Parathyroid adenoma (tissue), 2 donors: ENCODE measurements at regions not wholly inside any gene's neighbourhood (a gene's known extent, or its start where the extent isn't known, plus 50 kb on each side); places are given as distances from the start of the nearest gene placed in this dataset.

ENCODE experiments used
- H2AFZ ChIP-seq: fragments of 300-600 bp; sonication (generic); one replicate; pipeline ENCODE4 v1.7.0; 2017; ENCODE audit warnings: antibody characterized with exemption, mild to moderate bottlenecking
- H3K27ac ChIP-seq: fragments of 300-600 bp; sonication (generic); one replicate; pipeline ENCODE4 v1.7.0; 2017
- H3K27me3 ChIP-seq: fragments of 300-600 bp; sonication (generic); one replicate; pipeline ENCODE4 v1.7.0; 2017; ENCODE audit warnings: low read length; ENCODE audit not compliant: control insufficient read depth, insufficient read depth
- H3K36me3 ChIP-seq: fragments of 300-600 bp; sonication (generic); one replicate; pipeline ENCODE4 v1.7.0; 2017; ENCODE audit warnings: low read length; ENCODE audit not compliant: control insufficient read depth, insufficient read depth
- H3K4me1 ChIP-seq: fragments of 300-600 bp; sonication (generic); one replicate; pipeline ENCODE4 v1.7.0; 2017; ENCODE audit warnings: control low read depth
- H3K4me2 ChIP-seq: fragments of 300-600 bp; sonication (generic); one replicate; pipeline ENCODE4 v1.7.0; 2017; ENCODE audit warnings: low read length
- H3K4me3 ChIP-seq: fragments of 300-600 bp; sonication (generic); one replicate; pipeline ENCODE4 v1.7.0; 2017; ENCODE audit warnings: low read depth, low read length
- H3K79me2 ChIP-seq: fragments of 300-600 bp; sonication (generic); one replicate; pipeline ENCODE4 v1.7.0; 2017; ENCODE audit warnings: control low read depth
- H3K9ac ChIP-seq: fragments of 300-600 bp; sonication (generic); one replicate; pipeline ENCODE4 v1.7.0; 2017; ENCODE audit warnings: mild to moderate bottlenecking
- H3K9me3 ChIP-seq: fragments of 300-600 bp; sonication (generic); one replicate; pipeline ENCODE4 v1.7.0; 2017; ENCODE audit warnings: low read length; ENCODE audit not compliant: control insufficient read depth
- TF ChIP-seq, protein P1 (sequence below): fragments of 300-600 bp; sonication (generic); IDR thresholded peaks from one replicate; pipeline ENCODE4 v1.7.0; 2017; ENCODE audit warnings: antibody characterized with exemption, mild to moderate bottlenecking
- donor health status: primary hyperparathyroidism.

DNA sequence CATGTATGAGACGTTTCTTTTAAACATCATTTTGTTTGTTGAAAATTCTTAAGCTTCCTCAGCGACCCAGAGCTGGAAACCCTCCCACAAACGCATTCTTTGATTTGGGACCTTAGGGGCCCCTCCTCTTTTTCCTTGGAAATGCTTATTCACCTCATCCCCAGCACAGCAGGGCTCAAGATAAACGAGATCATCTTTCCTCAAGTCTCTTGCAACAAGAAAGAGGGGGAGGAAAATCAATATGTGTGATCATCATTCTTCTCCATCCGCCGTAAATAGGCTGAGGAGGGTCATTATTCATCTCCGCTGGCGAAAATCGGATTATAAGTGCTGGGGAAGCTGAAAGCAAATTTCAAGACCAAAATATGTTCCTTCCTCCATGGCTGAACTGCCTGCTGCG, 1415.2 kb downstream of the AACS start:
- Histone ChIP-seq H3K9me3 (no peaks in the 10 kb centered on the region), H3K36me3 (no peaks in the 10 kb centered on the region), H3K4me3 (no peak overlapping the region), H3K4me1 (no peaks in the 10 kb centered on the region), H3K9ac (no peak overlapping the region), H3K79me2 (no peaks in the 10 kb centered on the region), H2AFZ (no peak overlapping the region), H3K27me3 (no peaks in the 10 kb centered on the region), H3K4me2 (no peak overlapping the region), H3K27ac (no peak overlapping the region)
- TF ChIP-seq, protein P1, sequence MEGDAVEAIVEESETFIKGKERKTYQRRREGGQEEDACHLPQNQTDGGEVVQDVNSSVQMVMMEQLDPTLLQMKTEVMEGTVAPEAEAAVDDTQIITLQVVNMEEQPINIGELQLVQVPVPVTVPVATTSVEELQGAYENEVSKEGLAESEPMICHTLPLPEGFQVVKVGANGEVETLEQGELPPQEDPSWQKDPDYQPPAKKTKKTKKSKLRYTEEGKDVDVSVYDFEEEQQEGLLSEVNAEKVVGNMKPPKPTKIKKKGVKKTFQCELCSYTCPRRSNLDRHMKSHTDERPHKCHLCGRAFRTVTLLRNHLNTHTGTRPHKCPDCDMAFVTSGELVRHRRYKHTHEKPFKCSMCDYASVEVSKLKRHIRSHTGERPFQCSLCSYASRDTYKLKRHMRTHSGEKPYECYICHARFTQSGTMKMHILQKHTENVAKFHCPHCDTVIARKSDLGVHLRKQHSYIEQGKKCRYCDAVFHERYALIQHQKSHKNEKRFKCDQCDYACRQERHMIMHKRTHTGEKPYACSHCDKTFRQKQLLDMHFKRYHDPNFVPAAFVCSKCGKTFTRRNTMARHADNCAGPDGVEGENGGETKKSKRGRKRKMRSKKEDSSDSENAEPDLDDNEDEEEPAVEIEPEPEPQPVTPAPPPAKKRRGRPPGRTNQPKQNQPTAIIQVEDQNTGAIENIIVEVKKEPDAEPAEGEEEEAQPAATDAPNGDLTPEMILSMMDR = no peak

DNA sequence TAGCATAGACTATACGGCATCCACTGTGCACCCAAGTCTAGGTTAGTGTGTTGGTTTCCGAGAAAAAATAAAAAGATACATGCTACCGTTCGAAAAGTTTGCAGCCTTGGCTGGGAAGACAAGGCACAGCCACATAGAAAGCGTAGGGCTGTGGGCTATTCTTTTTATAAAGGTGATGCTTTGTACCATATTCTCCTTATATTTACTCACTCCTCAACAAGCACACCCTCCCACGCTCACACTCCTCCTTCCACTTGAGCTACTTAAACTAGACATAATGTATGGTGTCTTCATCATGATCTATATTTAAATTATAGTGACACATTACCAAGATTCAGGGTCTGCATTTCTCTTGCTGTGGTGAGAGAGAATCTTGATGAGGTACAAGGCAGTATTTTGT, 1416.5 kb downstream of the AACS start:
- TF ChIP-seq, protein P1 = no peak
- no peaks in the 10 kb centered on the region for H3K4me1 ChIP-seq

DNA sequence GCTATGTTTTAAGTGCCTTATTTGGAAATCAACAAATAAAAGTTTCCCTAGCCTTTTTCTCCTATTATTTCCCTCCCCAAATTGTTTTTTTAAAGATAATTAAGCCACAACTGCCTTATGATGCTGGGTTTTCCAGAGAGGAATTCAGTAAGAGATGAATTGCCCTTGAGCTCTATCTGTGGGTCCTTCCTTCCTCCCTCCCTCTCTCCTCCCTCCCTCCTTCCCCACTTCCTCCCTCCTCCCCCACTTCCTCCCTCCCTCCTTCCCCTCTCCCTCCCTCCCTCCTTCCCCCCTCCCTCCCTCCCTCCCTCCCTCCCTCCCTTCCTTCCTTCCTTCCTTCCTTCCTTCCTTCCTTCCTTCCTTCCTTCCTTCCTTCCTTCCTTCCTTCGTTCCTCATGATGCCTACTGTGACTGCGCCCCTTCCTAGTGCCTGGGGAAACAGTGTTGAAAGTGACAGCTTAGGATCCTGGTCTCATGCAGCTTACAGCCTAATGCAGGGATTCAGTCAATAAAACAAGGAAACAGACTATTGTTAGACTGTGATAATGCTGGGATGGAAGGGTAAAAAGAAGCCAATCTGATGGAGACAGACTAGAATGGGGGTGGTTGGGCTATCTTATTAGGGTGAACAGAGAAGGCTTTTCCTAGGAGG, 1417.1 kb downstream of the AACS start:
- no peaks in the 10 kb centered on the region for H3K79me2 ChIP-seq

More for the DNA sequence above, 1416.5 kb downstream of the AACS start:
- Histone ChIP-seq H3K79me2 (no peaks in the 10 kb centered on the region), H3K4me3 (no peak overlapping the region), H2AFZ (no peak overlapping the region), H3K27me3 (no peaks in the 10 kb centered on the region), H3K9ac (no peak overlapping the region), H3K9me3 (no peaks in the 10 kb centered on the region), H3K36me3 (no peaks in the 10 kb centered on the region), H3K4me2 (no peak overlapping the region), H3K27ac (no peak overlapping the region)

DNA sequence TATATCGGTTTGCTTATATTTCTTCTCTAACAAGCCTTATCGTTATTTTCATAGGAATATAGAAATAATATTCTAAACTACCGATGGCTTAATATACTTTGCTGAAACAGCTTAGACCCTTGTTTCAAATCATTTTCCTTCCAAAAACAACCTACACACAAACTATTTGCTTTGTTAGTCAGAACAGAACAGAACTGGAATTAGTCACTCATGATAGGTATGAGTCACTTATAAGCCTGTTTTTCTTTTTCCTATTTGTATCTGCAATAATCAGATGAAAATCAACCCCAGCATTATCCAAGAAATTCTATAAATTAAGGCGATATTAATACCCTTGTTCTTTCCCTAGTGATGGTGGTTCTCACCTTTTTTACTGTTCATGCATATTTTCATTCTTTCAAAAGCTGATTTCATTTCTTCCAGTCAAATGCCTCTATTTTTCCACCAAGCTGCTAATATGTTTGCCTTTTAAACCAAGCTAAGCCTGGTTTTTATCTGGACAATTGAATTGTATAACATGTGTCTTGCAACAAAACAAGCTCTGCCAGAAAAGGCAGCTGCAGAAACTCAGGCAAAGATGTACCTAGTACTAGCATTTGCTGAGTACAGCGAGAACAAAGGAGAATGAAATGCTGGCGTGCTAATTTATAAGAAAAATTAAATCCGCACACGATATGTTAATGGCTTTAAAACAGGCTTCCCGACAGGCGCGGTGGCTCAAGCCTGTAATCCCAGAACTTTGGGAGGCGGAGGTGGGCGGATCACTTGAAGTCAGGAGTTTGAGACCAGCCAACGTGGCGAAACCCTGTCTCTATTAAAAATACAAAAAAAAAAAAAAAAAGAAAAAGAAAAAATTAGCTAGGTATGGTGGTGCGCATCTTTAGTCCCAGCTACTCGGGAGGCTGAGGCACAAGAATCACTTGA, 1418.2 kb downstream of the AACS start:
- Histone ChIP-seq H3K4me1 (no peaks in the 10 kb centered on the region), H3K27me3 (no peaks in the 10 kb centered on the region), H3K36me3 (no peaks in the 10 kb centered on the region), H3K4me3 (no peak overlapping the region), H3K9ac (no peak overlapping the region), H2AFZ (no peak overlapping the region), H3K79me2 (no peaks in the 10 kb centered on the region), H3K9me3 (no peaks in the 10 kb centered on the region), H3K27ac (no peak overlapping the region), H3K4me2 (no peak overlapping the region)
- TF ChIP-seq, protein P1 = no peak

More for the DNA sequence above, 1417.1 kb downstream of the AACS start:
- Histone ChIP-seq H2AFZ (no peak overlapping the region), H3K9ac (no peak overlapping the region), H3K27ac (no peak overlapping the region), H3K4me3 (no peak overlapping the region), H3K9me3 (no peaks in the 10 kb centered on the region), H3K27me3 (no peaks in the 10 kb centered on the region), H3K4me2 (no peak overlapping the region), H3K4me1 (no peaks in the 10 kb centered on the region), H3K36me3 (no peaks in the 10 kb centered on the region)
- TF ChIP-seq, protein P1 = no peak
